ENCODE measurements at regions not wholly inside any gene's neighbourhood (a gene's known extent, or its start where the extent isn't known, plus 50 kb on each side); places are given as distances from the start of the nearest gene placed in this dataset.

GRCh38 chr1:38396606-38397005, 350.0 kb upstream of the POU3F1 start:
- TF ChIP-seq CTCF (IDR thresholded peaks at IDR 0.05): no peak
- no peak for TF ChIP-seq POLR2AphosphoS5 (IDR thresholded peaks at IDR 0.05)
- TF ChIP-seq POLR2A (IDR thresholded peaks at IDR 0.05): no peak
- no peak for TF ChIP-seq EP300 (IDR thresholded peaks at IDR 0.05)
